ENCODE measurements at regions not wholly inside any gene's neighbourhood (a gene's known extent, or its start where the extent isn't known, plus 50 kb on each side); places are given as distances from the start of the nearest gene placed in this dataset.
"Not testable (repeated sequence)": the region's sequence is repeated elsewhere in the genome, so short reads cannot be mapped to it uniquely, and the experiment has no call there.

GRCh38 chr3:33957176-33957575 lies 158.7 kb downstream of the PDCD6IP start:
- DNase-seq = no peak

GRCh38 chr3:33958661-33959060 lies 160.2 kb downstream of the PDCD6IP start:
- no peak for DNase-seq

GRCh38 chr3:33962396-33962795 lies 164.0 kb downstream of the PDCD6IP start:
- no peak for DNase-seq

GRCh38 chr3:33970180-33970579 lies 171.8 kb downstream of the PDCD6IP start:
- DNase-seq = not testable (repeated sequence)

- DNase-seq = no peak
Measured at GRCh38 chr3:33971055-33971454, 172.6 kb downstream of the PDCD6IP start.

- DNase-seq = no peak
Measured at GRCh38 chr3:33975463-33975862, 177.0 kb downstream of the PDCD6IP start.

- DNase-seq = no peak
Measured at GRCh38 chr3:33977227-33977626, 178.8 kb downstream of the PDCD6IP start.

- DNase-seq = peak in 2 of 3 experiments; percentile 3 to 61
Measured at GRCh38 chr3:33980252-33980651, 181.8 kb downstream of the PDCD6IP start.

- no peak for DNase-seq
Measured at GRCh38 chr3:33982269-33982798, 183.9 kb downstream of the PDCD6IP start.

GRCh38 chr3:33982949-33983348 lies 184.5 kb downstream of the PDCD6IP start:
- not testable (repeated sequence) for DNase-seq

- no peak for DNase-seq
Measured at GRCh38 chr3:33989229-33989628, 190.8 kb downstream of the PDCD6IP start.

GRCh38 chr3:33991673-33992072 lies 193.2 kb downstream of the PDCD6IP start:
- no peak for DNase-seq

GRCh38 chr3:33993631-33994030 lies 195.2 kb downstream of the PDCD6IP start:
- no peak for DNase-seq

- DNase-seq = no peak
Measured at GRCh38 chr3:33994568-33994967, 196.1 kb downstream of the PDCD6IP start.

GRCh38 chr3:34000301-34000700 lies 201.9 kb downstream of the PDCD6IP start:
- no peak for DNase-seq

GRCh38 chr3:34001022-34001421 lies 202.6 kb downstream of the PDCD6IP start:
- no peak for DNase-seq

GRCh38 chr3:34001990-34002389 lies 203.6 kb downstream of the PDCD6IP start:
- no peak for DNase-seq

- DNase-seq = no peak
Measured at GRCh38 chr3:34002569-34003100, 204.2 kb downstream of the PDCD6IP start.

- DNase-seq = no peak
Measured at GRCh38 chr3:34005886-34006285, 207.5 kb downstream of the PDCD6IP start.

GRCh38 chr3:34008191-34008590 lies 209.8 kb downstream of the PDCD6IP start:
- no peak for DNase-seq

- no peak for DNase-seq
Measured at GRCh38 chr3:34008836-34009809, 210.7 kb downstream of the PDCD6IP start.

- peak in 1 of 3 experiments; percentile 3 for DNase-seq
Measured at GRCh38 chr3:34011171-34012101, 213.0 kb downstream of the PDCD6IP start.

- DNase-seq = peak in 1 of 3 experiments; percentile 8
Measured at GRCh38 chr3:34012102-34012461, 213.7 kb downstream of the PDCD6IP start.
